Eye (tissue), 1 donor: ENCODE measurements at regions not wholly inside any gene's neighbourhood (a gene's known extent, or its start where the extent isn't known, plus 50 kb on each side); places are given as distances from the start of the nearest gene placed in this dataset.

Experiments used
- DNase-seq: peaks from one replicate; pipeline ENCODE4 v3.0.0-alpha.2; 2015

DNA sequence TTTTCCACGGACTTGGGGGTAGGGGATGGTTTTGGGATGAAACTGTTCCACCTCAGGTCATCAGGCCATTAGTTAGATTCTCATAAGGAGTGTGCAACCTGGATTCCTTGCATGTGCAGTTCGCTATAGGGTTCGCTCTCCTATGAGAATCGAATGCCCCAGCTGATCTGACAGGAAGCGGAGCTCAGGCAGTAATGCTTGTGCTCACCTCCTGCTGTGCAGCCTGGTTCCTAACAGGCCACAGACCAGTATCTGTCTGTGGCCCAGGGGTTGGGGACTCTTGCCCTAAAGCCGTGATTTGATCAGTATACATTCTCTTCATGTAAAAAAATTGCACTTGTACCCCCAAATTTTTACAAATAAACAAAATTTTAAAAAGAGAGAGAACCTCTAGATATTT is 219.4 kb upstream of the CPNE8 start:
- no peak for DNase-seq

DNA sequence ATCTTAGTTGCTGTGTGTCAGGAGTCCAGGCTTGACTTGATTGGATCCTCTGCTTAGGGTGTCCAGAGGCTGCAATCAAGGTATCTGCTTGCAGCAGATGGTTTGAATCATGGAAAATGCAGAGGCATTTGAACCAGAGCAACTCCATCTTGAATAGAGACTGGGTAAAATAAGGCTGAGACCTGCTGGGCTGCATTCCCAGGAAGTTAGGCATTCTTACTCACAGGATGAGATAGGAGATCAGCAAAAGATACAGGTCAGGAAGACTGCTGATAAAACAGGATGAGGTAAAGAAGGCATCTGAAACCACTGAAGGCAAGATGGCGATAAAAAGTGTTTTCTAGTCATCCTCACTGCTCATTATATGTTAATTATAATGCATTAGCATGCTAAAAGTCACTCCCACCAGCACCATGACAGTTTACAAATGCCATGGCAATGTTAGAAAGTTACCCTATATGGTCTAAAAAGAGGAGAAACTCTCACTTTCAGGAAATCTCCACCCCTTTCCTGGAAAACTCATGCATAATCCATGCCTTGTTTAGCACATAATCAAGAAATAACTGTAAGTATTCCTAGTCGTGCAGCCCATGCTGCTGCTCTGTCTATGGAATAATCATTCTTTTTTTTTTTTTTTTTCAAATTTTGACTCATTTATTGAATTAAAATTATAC is 218.3 kb upstream of the CPNE8 start:
- DNase-seq: no peak

- DNase-seq: no peak
Measured at GRCh38 chr12:39122562-39123204, 217.3 kb upstream of the CPNE8 start.

DNA sequence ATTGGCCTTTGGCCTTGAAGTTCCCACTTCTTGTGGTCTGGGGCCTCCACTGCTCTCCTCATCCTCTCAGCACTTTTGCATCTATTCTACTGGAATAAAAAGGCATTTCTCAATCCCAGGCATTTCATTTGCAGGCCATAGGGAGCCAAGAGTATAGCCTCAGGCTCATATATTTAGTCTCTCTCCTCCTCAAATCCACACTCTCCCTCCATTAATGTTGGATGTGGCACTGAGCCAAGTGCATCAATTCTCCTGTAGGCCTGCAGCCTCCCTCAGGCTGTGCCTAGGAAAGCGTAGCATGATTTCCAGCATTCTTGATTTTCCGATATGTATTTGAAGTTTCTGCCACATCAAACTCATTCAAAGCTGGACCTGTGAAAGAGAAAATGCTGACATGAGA is 211.5 kb upstream of the CPNE8 start:
- DNase-seq: peak; percentile 48

DNA sequence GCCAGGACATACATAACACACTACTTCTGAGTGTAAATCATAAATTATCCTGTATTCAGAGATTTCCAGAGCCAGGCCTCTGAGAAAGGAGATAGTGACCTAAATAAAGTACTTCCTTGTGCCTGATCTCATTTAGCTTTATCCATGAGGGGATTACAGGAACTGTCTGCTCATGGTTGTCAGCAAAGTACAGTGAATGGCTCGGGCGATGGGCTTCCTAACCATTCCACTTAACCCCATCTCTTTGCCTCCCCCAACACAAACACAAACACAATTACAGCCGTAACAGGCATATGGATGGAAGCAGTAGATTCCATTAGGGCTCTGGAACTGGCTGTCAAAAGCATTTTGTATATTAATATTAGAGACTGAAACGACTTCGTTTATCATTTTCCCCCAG is 206.7 kb upstream of the CPNE8 start:
- no peak for DNase-seq

GRCh38 chr12:39105111-39105510 is 199.7 kb upstream of the CPNE8 start:
- no peak for DNase-seq

GRCh38 chr12:39103552-39104165 is 198.3 kb upstream of the CPNE8 start:
- DNase-seq: peak; percentile 87

DNA sequence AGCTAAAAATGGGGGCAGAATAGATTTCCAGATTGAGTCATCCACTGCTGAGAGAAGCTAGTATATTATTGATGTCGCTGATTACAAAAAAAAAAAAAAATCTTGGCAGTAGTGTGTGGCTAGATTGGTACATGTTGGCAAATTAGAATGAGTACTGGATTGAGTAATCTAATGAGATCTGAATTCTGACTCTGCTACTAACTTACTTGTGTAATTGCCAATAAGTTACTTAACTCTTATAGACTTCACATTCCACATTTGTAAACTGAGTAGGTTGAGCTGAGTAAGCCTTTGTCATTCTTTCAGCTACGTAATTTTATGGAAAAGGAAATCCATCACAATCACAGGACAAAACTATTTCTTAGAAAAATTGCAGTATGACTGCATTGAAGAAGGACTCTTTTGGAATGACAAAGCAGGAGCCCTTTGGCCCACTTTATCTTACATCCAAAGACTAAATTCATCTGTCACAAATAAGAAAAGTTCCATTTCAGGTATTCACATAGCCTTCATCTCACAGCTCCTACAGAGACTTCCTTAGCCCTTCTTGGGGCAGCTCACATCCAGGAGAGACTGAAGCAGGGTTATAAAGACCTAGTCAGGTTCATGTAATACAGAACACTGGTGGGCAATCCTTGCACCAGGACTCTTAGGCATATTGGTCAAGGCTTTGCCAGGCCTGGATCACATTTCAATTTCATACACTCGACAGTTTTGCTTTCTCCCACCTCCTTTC is 197.3 kb upstream of the CPNE8 start:
- no peak for DNase-seq

DNA sequence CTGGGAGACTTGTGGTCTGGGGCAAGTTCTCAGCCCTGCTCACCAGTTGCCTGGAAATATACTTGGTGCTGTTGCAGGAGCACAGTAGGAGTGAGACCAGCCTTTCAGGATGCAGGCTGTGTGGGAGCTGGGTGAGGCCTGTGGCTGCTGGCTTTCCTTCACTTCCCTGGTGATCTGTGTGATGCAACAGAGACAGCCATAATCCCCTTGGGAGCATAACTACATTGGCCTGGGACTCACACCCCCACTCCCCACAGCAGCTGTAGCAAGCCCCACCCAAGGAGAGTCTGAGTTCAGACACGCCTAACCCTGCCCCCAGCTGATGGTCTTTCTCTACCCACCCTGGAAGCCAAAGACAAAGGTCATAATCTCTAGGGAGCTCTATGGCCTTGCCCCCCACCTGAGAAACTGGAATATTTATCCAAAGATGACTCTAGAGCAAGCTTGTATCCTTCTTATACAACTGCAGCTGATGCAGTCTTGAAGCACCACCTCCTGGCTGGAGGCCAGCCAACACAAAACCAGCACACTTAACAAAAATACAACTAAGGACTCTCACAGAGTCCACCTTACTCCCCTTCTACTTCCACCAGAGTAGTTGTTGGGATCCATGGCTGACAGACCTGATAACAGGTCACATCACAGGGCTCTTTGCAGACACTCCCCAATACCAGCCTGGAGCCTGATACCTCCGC is 190.4 kb upstream of the CPNE8 start:
- DNase-seq: no peak

GRCh38 chr12:39081910-39082309 is 176.5 kb upstream of the CPNE8 start:
- no peak for DNase-seq

DNA sequence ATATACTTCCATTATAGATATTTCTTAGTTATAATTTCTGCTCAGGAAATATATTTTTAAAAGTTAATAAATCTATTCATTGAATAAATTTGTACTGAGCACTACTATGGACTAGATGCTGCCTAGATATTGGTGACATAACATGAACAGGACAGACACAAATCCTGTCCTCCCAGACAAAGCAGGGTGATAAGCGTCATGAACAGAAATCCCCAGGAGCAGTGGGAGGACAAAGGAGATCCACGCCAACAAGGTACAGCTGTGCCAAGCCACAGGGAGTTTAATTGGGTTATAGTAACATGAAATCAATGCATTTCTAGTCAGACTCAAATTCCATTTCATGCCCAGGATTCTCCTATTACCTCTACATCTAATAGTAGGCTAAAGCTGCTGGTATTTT is 171.8 kb upstream of the CPNE8 start:
- DNase-seq: peak; percentile 40

- no peak for DNase-seq
Measured at GRCh38 chr12:39074063-39074462, 168.7 kb upstream of the CPNE8 start.

GRCh38 chr12:39072658-39073057 is 167.3 kb upstream of the CPNE8 start:
- DNase-seq: no peak

- DNase-seq: no peak
Measured at GRCh38 chr12:39071611-39072010, 166.2 kb upstream of the CPNE8 start.

DNA sequence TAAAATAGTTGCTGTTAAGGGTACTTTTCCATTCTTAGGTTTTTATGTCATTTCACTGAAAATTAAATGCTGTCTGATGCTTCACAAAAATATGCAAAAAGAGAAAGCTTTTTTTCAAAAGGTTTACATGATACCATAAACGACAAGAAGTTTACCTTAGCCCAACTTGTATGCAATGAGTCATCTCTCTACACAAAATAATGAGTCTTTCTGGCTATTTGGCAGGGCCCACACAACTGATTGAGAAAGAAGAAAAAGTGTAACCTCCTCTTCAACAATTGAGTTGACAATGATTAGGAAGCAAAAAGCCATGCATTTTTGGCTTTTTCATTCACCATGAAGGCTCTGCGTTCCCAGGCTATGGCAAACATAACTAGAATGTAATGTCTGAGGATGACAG is 165.4 kb upstream of the CPNE8 start:
- DNase-seq: no peak

DNA sequence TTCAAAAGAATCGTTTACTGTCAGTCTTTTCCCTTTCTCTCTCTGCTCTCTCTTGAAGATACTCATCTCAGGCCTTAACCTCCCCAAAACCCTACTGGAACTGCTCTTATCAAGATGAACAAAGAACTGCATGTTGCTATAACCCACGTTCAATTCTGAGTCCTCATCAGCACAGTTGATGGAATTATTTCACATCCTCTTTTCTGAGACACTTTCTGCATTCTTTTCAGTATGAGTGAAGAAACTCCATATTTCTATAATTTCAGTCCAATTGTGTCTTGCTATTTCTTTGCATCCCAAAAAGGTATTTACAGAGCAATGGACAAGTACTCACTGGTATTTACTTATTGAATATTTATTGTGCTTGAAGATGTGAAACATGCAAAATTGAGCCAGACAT is 160.1 kb upstream of the CPNE8 start:
- no peak for DNase-seq

- DNase-seq: no peak
Measured at GRCh38 chr12:39064708-39065107, 159.3 kb upstream of the CPNE8 start.

DNA sequence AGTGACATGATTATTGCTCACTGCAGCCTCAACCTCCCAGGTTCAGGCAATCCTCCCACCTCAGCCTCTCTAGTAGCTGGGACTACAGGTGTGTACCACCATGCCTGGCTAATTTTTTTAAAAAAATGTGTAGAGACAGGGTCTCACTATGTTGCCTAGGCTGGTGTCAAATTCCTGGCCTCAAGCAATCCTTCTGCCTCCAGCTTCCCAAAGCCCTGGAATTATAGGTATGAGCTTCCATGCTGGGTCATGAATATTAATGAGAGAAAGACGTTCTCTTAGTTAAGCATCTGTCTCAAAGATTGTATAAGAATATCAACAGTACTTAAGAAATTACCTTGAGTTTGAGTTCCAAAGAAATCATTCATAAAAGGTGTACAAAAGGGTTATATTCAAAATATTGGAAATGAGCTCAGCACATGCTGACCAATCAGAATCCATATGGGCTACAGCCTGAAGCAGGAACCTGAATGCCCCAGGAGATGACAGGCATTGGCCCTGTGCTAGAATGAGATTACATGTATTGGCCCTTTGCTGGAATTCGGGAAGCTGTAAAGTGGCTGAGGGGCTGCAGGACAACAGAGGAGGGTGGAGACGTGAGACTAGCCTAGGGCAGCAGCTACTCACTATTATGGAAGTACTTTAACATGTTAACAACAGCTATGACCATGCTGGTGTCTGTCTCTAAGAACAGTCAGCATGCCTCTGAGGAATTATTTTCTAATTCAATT is 157.0 kb upstream of the CPNE8 start:
- DNase-seq: no peak

- no peak for DNase-seq
Measured at GRCh38 chr12:39061576-39061975, 156.2 kb upstream of the CPNE8 start.

DNA sequence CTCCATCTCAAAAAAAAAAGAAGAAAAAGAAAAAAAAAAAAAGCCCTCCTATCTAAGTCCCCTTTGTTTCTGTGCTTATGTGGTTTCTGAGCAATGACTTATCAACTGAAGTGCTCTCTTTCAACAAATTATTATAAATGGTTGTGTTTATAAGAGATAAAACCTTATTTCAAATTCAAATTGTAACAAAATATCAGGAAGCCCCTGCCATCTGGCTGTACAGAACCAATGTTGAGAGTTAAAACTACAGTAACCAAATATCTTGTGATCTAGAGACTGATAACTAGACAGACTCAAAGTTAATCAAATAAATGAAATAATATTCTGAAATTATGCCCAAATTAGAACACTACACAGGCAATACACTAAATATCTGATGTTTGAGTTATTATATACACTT is 143.0 kb upstream of the CPNE8 start:
- DNase-seq: no peak

DNA sequence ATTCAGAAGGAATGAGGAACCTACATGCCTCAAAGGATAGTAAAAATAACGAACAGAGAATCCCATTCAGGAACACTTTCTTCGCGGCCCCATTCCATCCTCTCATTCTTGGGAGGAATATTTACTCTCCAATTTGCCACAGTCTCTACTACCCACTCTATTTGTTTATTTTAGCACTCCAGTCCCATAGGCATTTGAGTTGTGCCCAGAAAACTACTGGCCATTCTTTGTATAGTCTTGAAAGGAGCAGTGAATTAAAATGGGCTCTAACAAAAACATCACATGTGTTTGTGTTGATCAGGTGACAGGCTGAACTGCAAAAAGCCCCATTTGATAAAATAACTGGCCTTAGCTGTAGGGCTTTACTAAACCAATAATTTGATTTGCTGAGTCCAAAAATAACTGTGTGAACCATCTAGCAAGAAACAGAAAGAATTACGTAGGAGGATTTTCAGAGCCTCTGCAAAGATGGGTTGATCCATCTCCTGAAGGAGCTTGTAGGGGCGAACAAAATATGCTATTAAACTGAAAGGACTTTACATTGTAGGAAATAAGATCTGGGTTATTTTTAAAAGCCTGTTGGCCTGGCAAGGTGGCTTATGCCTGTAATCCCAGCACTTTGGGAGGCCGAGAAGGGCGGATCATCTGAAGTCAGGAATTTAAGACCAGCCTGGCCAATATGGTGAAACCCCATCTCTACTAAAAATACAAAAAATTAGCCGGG is 142.3 kb upstream of the CPNE8 start:
- DNase-seq: no peak

DNA sequence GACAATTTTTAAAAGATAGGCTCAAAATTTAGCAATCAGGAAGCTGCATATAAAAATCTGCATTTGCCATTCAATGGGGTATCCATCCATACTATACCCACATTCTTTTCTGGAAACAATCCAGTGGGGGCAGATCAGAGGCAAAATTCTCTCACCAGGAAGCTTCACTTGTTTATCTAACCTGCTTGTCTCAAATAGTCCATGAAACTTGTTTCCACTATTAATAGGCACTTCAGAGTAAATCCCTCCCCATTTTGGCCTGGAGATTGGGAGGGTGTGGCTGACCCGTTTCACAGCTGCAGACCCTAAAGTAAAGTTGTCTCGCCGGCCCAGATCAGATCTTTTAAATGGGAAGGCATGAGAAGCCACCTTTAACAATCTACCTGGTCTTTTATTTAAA is 139.4 kb upstream of the CPNE8 start:
- DNase-seq: no peak
